BLaER1 (cell line): ENCODE measurements at regions not wholly inside any gene's neighbourhood (a gene's known extent, or its start where the extent isn't known, plus 50 kb on each side); places are given as distances from the start of the nearest gene placed in this dataset.

Source experiments
- H3K27ac ChIP-seq: shearing (Covaris generic); formaldehyde crosslinking; 2 replicates; pipeline ENCODE4 v1.8.1; 2022
- H3K27me3 ChIP-seq: shearing (Covaris generic); formaldehyde crosslinking; 2 replicates; pipeline ENCODE4 v1.8.1; 2022
- H3K36me3 ChIP-seq: shearing (Covaris generic); formaldehyde crosslinking; 2 replicates; pipeline ENCODE4 v1.8.1; 2022
- H3K4me1 ChIP-seq: shearing (Covaris generic); formaldehyde crosslinking; 2 replicates; pipeline ENCODE4 v1.8.1; 2022
- H3K4me2 ChIP-seq: shearing (Covaris generic); formaldehyde crosslinking; 2 replicates; pipeline ENCODE4 v1.8.1; 2022
- H3K4me3 ChIP-seq: shearing (Covaris generic); formaldehyde crosslinking; 2 replicates; pipeline ENCODE4 v1.8.1; 2022
- H3K9ac ChIP-seq: shearing (Covaris generic); formaldehyde crosslinking; 2 replicates; pipeline ENCODE4 v1.8.1; 2022
- H3K9me3 ChIP-seq: shearing (Covaris generic); formaldehyde crosslinking; 2 replicates; pipeline ENCODE4 v1.8.1; 2022
- H4K20me1 ChIP-seq: shearing (Covaris generic); formaldehyde crosslinking; 2 replicates; pipeline ENCODE4 v1.8.1; 2022
- Cebpa-rat ChIP-seq: shearing (Covaris generic); IDR thresholded peaks from 2 replicates; pipeline ENCODE4 v1.8.1; 2022

GRCh38 chr16:80004113-80004512, 403.6 kb upstream of the MAF start:
- H3K4me1 ChIP-seq: no peaks in the 10 kb centered on the region
- H3K4me2 ChIP-seq: no peak overlapping the region
- H3K9me3 ChIP-seq: peaks cover 5% of the 10 kb centered on the region
- no peak overlapping the region for H3K27ac ChIP-seq
- no peak overlapping the region for H3K4me3 ChIP-seq
- H4K20me1 ChIP-seq: no peaks in the 10 kb centered on the region
- no peaks in the 10 kb centered on the region for H3K36me3 ChIP-seq
- no peak for TF ChIP-seq Cebpa-rat
- H3K27me3 ChIP-seq: no peaks in the 10 kb centered on the region
- no peak overlapping the region for H3K9ac ChIP-seq

DNA sequence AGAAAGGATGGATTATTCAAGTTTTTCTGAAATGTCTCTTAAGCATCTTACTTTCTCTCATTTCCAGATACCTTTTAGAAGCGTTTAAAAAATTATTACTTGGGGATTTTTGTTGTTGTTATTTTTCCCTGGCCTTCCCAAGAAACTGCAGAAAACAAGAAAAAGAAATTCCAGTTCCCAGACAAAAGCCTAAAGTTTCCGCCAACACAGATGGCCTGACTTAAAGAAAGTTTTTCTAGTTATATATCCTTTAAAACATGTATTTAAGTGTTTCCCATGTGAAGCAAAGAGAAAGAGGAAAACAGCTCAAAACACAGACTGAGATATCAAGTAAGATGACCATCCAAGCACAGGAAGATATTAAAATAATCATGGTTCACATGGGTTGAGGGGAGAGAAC, 401.7 kb upstream of the MAF start:
- no peaks in the 10 kb centered on the region for H3K4me1 ChIP-seq
- H3K27me3 ChIP-seq: no peaks in the 10 kb centered on the region
- no peak overlapping the region for H3K9ac ChIP-seq
- H3K4me3 ChIP-seq: no peak overlapping the region
- H4K20me1 ChIP-seq: no peaks in the 10 kb centered on the region
- TF ChIP-seq Cebpa-rat: no peak
- no peak overlapping the region for H3K4me2 ChIP-seq
- H3K9me3 ChIP-seq: peaks cover 5% of the 10 kb centered on the region
- H3K27ac ChIP-seq: no peak overlapping the region
- no peaks in the 10 kb centered on the region for H3K36me3 ChIP-seq

DNA sequence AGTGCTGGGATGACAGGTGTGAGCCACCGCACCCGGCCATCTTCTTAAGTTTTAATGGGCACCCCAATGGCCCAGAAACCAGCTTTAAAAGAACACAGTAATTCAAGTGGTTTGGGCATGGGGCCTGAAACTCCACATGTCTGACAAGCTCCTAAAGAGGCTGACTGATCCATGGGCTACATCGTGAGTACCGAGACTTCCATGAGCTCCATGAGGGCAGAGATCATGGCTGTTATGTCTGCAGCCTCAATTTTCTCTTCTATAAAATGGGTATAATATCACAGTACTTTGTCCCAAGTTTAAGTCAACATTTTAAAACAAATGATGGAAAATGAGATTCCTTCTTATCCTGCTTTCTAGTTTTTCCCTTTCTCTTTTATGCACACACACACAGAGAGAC, 397.6 kb upstream of the MAF start:
- no peak overlapping the region for H3K27ac ChIP-seq
- no peak overlapping the region for H3K4me3 ChIP-seq
- H3K4me1 ChIP-seq: no peaks in the 10 kb centered on the region
- TF ChIP-seq Cebpa-rat: no peak
- no peaks in the 10 kb centered on the region for H3K27me3 ChIP-seq
- H3K9me3 ChIP-seq: no peaks in the 10 kb centered on the region
- H3K4me2 ChIP-seq: no peak overlapping the region
- no peaks in the 10 kb centered on the region for H4K20me1 ChIP-seq
- H3K9ac ChIP-seq: no peak overlapping the region
- no peaks in the 10 kb centered on the region for H3K36me3 ChIP-seq

DNA sequence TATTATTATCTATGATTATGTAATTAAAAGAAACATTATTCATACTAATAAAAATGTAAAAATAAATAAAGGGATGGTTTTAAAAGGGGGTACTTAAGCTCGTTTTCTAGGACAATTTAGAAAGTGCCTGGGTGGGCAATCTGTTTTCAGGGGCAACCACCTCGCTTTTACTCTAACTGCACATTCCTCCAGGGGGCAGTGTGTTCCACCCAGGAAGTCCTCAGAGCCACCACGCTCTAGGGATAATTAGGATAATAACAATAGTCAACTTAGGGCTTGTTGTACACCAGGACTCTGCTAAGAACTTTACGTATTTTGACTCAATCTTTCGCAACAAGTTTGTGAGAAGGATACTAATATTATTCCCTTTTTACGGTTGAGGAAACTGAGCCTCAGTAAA, 396.7 kb upstream of the MAF start:
- Histone ChIP-seq H3K4me2 (no peak overlapping the region), H3K4me3 (no peak overlapping the region), H3K36me3 (no peaks in the 10 kb centered on the region), H3K9ac (no peak overlapping the region), H4K20me1 (no peaks in the 10 kb centered on the region), H3K27me3 (no peaks in the 10 kb centered on the region), H3K9me3 (no peaks in the 10 kb centered on the region), H3K27ac (no peak overlapping the region), H3K4me1 (no peaks in the 10 kb centered on the region)
- TF ChIP-seq Cebpa-rat: no peak; the same call in 1 of the 2 replicates

DNA sequence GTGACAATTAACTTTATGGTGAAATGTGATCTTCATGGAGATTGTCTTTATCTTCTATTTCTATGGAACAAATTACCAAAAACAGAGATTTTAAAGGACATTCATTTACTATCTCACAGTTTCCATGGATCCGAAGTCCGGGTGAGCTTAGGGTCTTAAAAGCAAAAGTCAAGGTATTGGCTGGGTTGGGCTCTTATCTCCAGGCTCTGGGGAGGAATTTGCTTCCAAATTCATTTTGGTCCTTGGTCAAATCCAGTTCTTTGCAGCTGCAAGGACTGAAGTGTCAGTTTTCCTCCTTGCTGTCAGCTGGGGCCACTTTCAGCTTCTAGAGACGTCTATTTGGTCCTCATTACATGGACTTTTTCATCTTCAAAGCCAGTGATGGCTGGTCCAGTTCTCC, 395.8 kb upstream of the MAF start:
- Histone ChIP-seq H3K4me1 (no peaks in the 10 kb centered on the region), H3K27ac (no peak overlapping the region), H3K9ac (no peak overlapping the region), H3K36me3 (no peaks in the 10 kb centered on the region), H3K9me3 (no peaks in the 10 kb centered on the region), H3K27me3 (no peaks in the 10 kb centered on the region), H4K20me1 (no peaks in the 10 kb centered on the region), H3K4me2 (no peak overlapping the region), H3K4me3 (no peak overlapping the region)
- TF ChIP-seq Cebpa-rat: no peak

DNA sequence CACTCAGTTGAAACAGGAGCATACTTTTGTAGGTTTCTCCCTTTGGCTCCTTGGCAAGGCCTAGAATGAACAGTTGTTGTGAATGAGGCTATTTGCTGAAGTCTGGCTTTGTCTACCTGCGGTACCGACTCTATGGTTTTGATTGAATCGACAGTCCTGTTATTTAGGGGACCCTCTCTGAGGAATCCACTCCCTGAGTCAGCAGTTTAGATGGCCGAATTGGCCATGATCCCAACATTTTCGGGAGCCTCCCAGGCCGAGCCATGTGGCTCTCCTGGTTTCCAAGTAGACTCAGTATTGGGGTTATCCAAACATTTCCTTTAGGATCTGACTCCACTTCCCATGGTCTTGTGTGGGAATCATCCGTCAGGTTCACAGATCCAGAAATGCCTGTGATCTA, 394.8 kb upstream of the MAF start:
- no peaks in the 10 kb centered on the region for H3K9me3 ChIP-seq
- H3K27me3 ChIP-seq: no peaks in the 10 kb centered on the region
- H3K4me1 ChIP-seq: no peaks in the 10 kb centered on the region
- no peak overlapping the region for H3K4me3 ChIP-seq
- H3K27ac ChIP-seq: no peak overlapping the region
- H3K4me2 ChIP-seq: no peak overlapping the region
- no peak for TF ChIP-seq Cebpa-rat
- no peaks in the 10 kb centered on the region for H4K20me1 ChIP-seq
- no peak overlapping the region for H3K9ac ChIP-seq
- no peaks in the 10 kb centered on the region for H3K36me3 ChIP-seq

GRCh38 chr16:79994418-79994817, 393.9 kb upstream of the MAF start:
- no peak overlapping the region for H3K9ac ChIP-seq

GRCh38 chr16:79993629-79994209, 393.2 kb upstream of the MAF start:
- H3K4me1 ChIP-seq: no peaks in the 10 kb centered on the region
- no peaks in the 10 kb centered on the region for H3K9me3 ChIP-seq
- no peaks in the 10 kb centered on the region for H3K27me3 ChIP-seq
- no peak for TF ChIP-seq Cebpa-rat
- no peak overlapping the region for H3K9ac ChIP-seq
- no peak overlapping the region for H3K27ac ChIP-seq
- H3K36me3 ChIP-seq: no peaks in the 10 kb centered on the region
- no peak overlapping the region for H3K4me2 ChIP-seq
- H3K4me3 ChIP-seq: no peak overlapping the region
- no peaks in the 10 kb centered on the region for H4K20me1 ChIP-seq

More at GRCh38 chr16:79994418-79994817, 393.9 kb upstream of the MAF start:
- Histone ChIP-seq H3K4me1 (no peaks in the 10 kb centered on the region), H3K4me3 (no peak overlapping the region), H3K27ac (no peak overlapping the region), H4K20me1 (no peaks in the 10 kb centered on the region), H3K36me3 (no peaks in the 10 kb centered on the region), H3K4me2 (no peak overlapping the region), H3K9me3 (no peaks in the 10 kb centered on the region), H3K27me3 (no peaks in the 10 kb centered on the region)
- no peak for TF ChIP-seq Cebpa-rat

DNA sequence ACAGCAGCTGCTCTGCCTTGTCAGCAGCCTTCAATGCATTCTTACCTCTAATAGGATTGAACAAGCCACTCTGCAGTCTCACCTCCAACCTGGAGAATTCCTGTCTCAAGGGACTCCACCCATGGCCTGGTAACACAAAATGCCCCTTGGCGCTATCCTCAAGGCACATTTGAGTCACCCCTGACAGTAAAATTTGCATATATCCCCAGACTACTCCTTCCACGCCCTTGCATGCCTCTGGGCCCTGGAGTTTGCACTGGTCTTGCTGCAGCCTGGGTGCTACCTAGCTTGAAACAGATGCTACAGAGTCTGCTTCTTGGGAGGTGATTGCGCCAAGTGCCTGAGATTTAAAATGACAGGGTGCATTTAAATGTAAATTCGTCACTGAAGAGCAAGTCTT, 391.4 kb upstream of the MAF start:
- no peaks in the 10 kb centered on the region for H3K27me3 ChIP-seq
- H3K4me3 ChIP-seq: no peak overlapping the region
- H3K36me3 ChIP-seq: no peaks in the 10 kb centered on the region
- no peak overlapping the region for H3K27ac ChIP-seq
- TF ChIP-seq Cebpa-rat: no peak
- no peaks in the 10 kb centered on the region for H3K9me3 ChIP-seq
- H4K20me1 ChIP-seq: no peaks in the 10 kb centered on the region
- no peak overlapping the region for H3K9ac ChIP-seq
- no peaks in the 10 kb centered on the region for H3K4me1 ChIP-seq
- no peak overlapping the region for H3K4me2 ChIP-seq

DNA sequence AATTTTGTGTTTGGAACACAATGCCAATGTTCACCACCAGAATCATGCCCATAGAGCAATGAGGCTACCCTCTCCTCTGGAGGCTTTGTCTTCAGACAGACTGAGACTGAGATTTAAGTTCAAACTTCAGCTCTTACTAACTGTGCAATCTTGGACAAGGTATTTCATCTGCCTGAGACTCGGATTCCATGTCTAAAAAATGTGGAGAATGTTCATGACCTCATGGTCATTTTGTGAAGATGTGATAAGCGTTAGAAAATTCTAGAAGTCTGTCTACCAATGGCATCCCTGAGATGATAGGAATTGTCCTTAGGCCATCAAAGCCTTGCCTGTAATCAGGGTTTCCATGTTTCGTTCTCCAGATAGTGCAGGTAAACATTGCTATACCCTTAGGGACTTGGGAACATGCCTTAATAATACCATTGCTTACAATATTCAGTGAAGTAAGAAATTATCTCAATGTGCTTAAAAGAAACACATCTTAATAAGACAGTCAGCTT, 388.2 kb upstream of the MAF start:
- Histone ChIP-seq H3K4me1 (no peaks in the 10 kb centered on the region), H3K27me3 (no peaks in the 10 kb centered on the region), H3K4me3 (no peak overlapping the region), H3K27ac (no peak overlapping the region), H3K9me3 (no peaks in the 10 kb centered on the region), H4K20me1 (no peaks in the 10 kb centered on the region), H3K4me2 (no peak overlapping the region), H3K9ac (no peak overlapping the region), H3K36me3 (no peaks in the 10 kb centered on the region)
- no peak for TF ChIP-seq Cebpa-rat

- H4K20me1 ChIP-seq: no peaks in the 10 kb centered on the region
- H3K4me2 ChIP-seq: no peak overlapping the region
- no peak overlapping the region for H3K4me3 ChIP-seq
- no peak overlapping the region for H3K27ac ChIP-seq
- TF ChIP-seq Cebpa-rat: no peak
- no peaks in the 10 kb centered on the region for H3K36me3 ChIP-seq
- no peaks in the 10 kb centered on the region for H3K27me3 ChIP-seq
- H3K4me1 ChIP-seq: no peaks in the 10 kb centered on the region
- no peak overlapping the region for H3K9ac ChIP-seq
- no peaks in the 10 kb centered on the region for H3K9me3 ChIP-seq
Measured at GRCh38 chr16:79988089-79988488, 387.6 kb upstream of the MAF start.
